ENCODE measurements at regions not wholly inside any gene's neighbourhood (a gene's known extent, or its start where the extent isn't known, plus 50 kb on each side); places are given as distances from the start of the nearest gene placed in this dataset.

GRCh38 chr3:78046566-78046965 is 1006.7 kb downstream of the ROBO2 start:
- Histone ChIP-seq H3K4me3 (no peak overlapping the region), H3K27ac (no peak overlapping the region), H3K36me3 (replicated peaks in 1 of 2) (no peaks in the 10 kb centered on the region), H3K9me3 (replicated peaks in 1 of 3) (no peaks in the 10 kb centered on the region), H3K4me1 (replicated peaks in 1 of 2) (no peaks in the 10 kb centered on the region), H3K27me3 (no peaks in the 10 kb centered on the region)
- TF ChIP-seq POLR2A (IDR thresholded peaks at IDR 0.05), result no peak
- no peak for TF ChIP-seq CTCF (IDR thresholded peaks at IDR 0.05)
- no peak for DNase-seq
- WGBS, 4 donors, result 90 to 93% (median 91%) methylated on average over 6 of the region's 6 CpGs
- intact Hi-C loops (cut with DNase I), result no loop called here

GRCh38 chr3:78048698-78049097 is 1008.8 kb downstream of the ROBO2 start:
- no peaks in the 10 kb centered on the region for H3K4me1 ChIP-seq (replicated peaks in 1 of 2)
- no peaks in the 10 kb centered on the region for H3K27me3 ChIP-seq
- H3K9me3 ChIP-seq (replicated peaks in 1 of 3), result no peaks in the 10 kb centered on the region
- TF ChIP-seq POLR2A (IDR thresholded peaks at IDR 0.05) (no peak), CTCF (IDR thresholded peaks at IDR 0.05) (no peak)
- no peak for DNase-seq
- 41 to 60% (median 56%) methylated on average over 3 of the region's 3 CpGs for WGBS, 4 donors
- H3K36me3 ChIP-seq (replicated peaks in 1 of 2), result no peaks in the 10 kb centered on the region
- intact Hi-C loops (cut with DNase I), result no loop called here
- H3K27ac ChIP-seq, result no peak overlapping the region
- H3K4me3 ChIP-seq, result no peak overlapping the region

GRCh38 chr3:78049521-78049920 is 1009.6 kb downstream of the ROBO2 start:
- 77 to 88% (median 85%) methylated on average over 4 of the region's 4 CpGs for WGBS, 4 donors
- Histone ChIP-seq H3K9me3 (replicated peaks in 1 of 3) (no peaks in the 10 kb centered on the region), H3K4me1 (replicated peaks in 1 of 2) (no peaks in the 10 kb centered on the region), H3K36me3 (replicated peaks in 1 of 2) (no peaks in the 10 kb centered on the region), H3K4me3 (no peak overlapping the region), H3K27me3 (no peaks in the 10 kb centered on the region), H3K27ac (no peak overlapping the region)
- TF ChIP-seq CTCF (IDR thresholded peaks at IDR 0.05), result no peak
- intact Hi-C loops (cut with DNase I), result no loop called here
- DNase-seq, result no peak

- Histone ChIP-seq H3K27me3 (no peaks in the 10 kb centered on the region), H3K36me3 (replicated peaks in 1 of 2) (no peaks in the 10 kb centered on the region), H3K9me3 (replicated peaks in 1 of 3) (no peaks in the 10 kb centered on the region), H3K27ac (no peak overlapping the region), H3K4me3 (no peak overlapping the region), H3K4me1 (replicated peaks in 1 of 2) (no peaks in the 10 kb centered on the region)
- TF ChIP-seq CTCF (IDR thresholded peaks at IDR 0.05), result no peak
- TF ChIP-seq POLR2A (IDR thresholded peaks at IDR 0.05), result no peak
- intact Hi-C loops (cut with DNase I), result no loop called here
- WGBS, 4 donors, result 68 to 76% (median 72%) methylated on average over 4 of the region's 4 CpGs
- DNase-seq, result no peak
These were observed 1010.6 kb downstream of the ROBO2 start for GRCh38 chr3:78050276-78051065.

Measured in adrenal gland (tissue), 9 donors.